A549 (cell line): ENCODE measurements at regions not wholly inside any gene's neighbourhood (a gene's known extent, or its start where the extent isn't known, plus 50 kb on each side); places are given as distances from the start of the nearest gene placed in this dataset.

Source experiments
- ATAC-seq, 2 experiments: fragments of 200-7000 bp in 1 of 2; fragments of >200 bp in 1 of 2; cut with Nextera tagmentation in 1 of 2; cut with Tn5 transposase in 1 of 2; 3 replicates each; pipeline versions ENCODE4 v1.8.0 to v1.9.1; 2018 to 2020; ENCODE audit warnings: mild to moderate bottlenecking in 1 of 2, moderate library complexity in 1 of 2
- CTCF ChIA-PET: fragments of 300-600 bp; sonication (Branson Sonifier 250); formaldehyde crosslinking; extraction: SDS; loops from one replicate; lab custom pipeline; 2021; ENCODE audit warnings: antibody characterized with exemption, inconsistent platforms; lab: Yijun Ruan, JAX
- POLR2A ChIA-PET: fragments of 350-600 bp; formaldehyde crosslinking; extraction: SDS; loops from one replicate; lab custom pipeline; 2021; ENCODE audit warnings: antibody characterized with exemption, inconsistent platforms; lab: Yijun Ruan, JAX
- DNase-seq, 2 experiments: peaks; one replicate each; pipeline versions ENCODE4 v3.0.0 to v3.0.0-alpha.2; 2011 to 2016; ENCODE audit warnings: low read depth in 1 of 2, low spot score in 1 of 2
- FAIRE-seq: peaks from 2 replicates; lab custom pipeline; 2011; peaks lifted over from hg19 to GRCh38; lab: Jason Lieb, UNC
- H3K27ac ChIP-seq, 2 experiments: fragments of >200 bp; sonication (Bioruptor Twin); formaldehyde crosslinking; 3 replicates each; pipeline ENCODE4 v1.5.1; 2016 to 2017
- H3K4me1 ChIP-seq: fragments of >200 bp; sonication (Bioruptor Twin); formaldehyde crosslinking; 3 replicates; pipeline ENCODE4 v1.6.1; 2016
- H3K4me2 ChIP-seq: fragments of >200 bp; sonication (Bioruptor Twin); formaldehyde crosslinking; 3 replicates; pipeline ENCODE4 v1.6.1; 2016
- H3K4me3 ChIP-seq: fragments of >200 bp; sonication (Bioruptor Twin); formaldehyde crosslinking; 3 replicates; pipeline ENCODE4 v1.5.1; 2016
- H3K9me3 ChIP-seq: fragments of >200 bp; sonication (Bioruptor Twin); formaldehyde crosslinking; 3 replicates; pipeline ENCODE4 v1.6.1; 2016
- CBX2 ChIP-seq: fragments of 200-600 bp; sonication (generic); IDR thresholded peaks from 2 replicates; pipeline ENCODE4 v1.6.1; 2016; ENCODE audit warnings: low read depth, mild to moderate bottlenecking, borderline replicate concordance
- CEBPB ChIP-seq, 2 experiments: fragments of >200 bp in 1 of 2; sonication (Bioruptor Twin) in 1 of 2; formaldehyde crosslinking in 1 of 2; IDR thresholded peaks; 2 replicates each; pipeline ENCODE4 v1.6.1; 2012 to 2016
- CHD2 ChIP-seq: fragments of 150-350 bp; IDR thresholded peaks from 2 replicates; pipeline ENCODE4 v1.6.1; 2014; ENCODE audit warnings: low read length; ENCODE audit not compliant: partially characterized antibody
- EP300 ChIP-seq, 2 experiments: fragments of >200 bp; sonication (Bioruptor Twin); formaldehyde crosslinking; IDR thresholded peaks; 2 replicates in 1 of 2; 3 replicates in 1 of 2; pipeline ENCODE4 v1.6.1; 2016 to 2017
- ESRRA ChIP-seq: fragments of 150-350 bp; IDR thresholded peaks from 2 replicates; pipeline ENCODE4 v1.6.1; 2014; ENCODE audit warnings: mild to moderate bottlenecking, low read length, borderline replicate concordance
- FOXS1 ChIP-seq: fragments of 250-450 bp; sonication (Bioruptor Pico); IDR thresholded peaks from 2 replicates; pipeline ENCODE4 v1.5.0; 2020; ENCODE audit warnings: mild to moderate bottlenecking, moderate library complexity
- GATA3 ChIP-seq: IDR thresholded peaks from 2 replicates; pipeline ENCODE4 v1.6.1; 2012; ENCODE audit warnings: borderline replicate concordance
- HOXB13 ChIP-seq: fragments of 250-450 bp; sonication (Bioruptor Pico); IDR thresholded peaks from 2 replicates; pipeline ENCODE4 v1.5.0; 2020; ENCODE audit warnings: low read depth, mild to moderate bottlenecking, moderate library complexity
- HOXB5 ChIP-seq: fragments of 250-450 bp; sonication (Bioruptor Pico); IDR thresholded peaks from 2 replicates; pipeline ENCODE4 v1.5.0; 2020; ENCODE audit warnings: mild to moderate bottlenecking, moderate library complexity
- JUN ChIP-seq, 2 experiments: fragments of >200 bp; sonication (Bioruptor Twin); formaldehyde crosslinking; IDR thresholded peaks; 2 replicates in 1 of 2; 3 replicates in 1 of 2; pipeline ENCODE4 v1.6.1; 2016 to 2017
- JUNB ChIP-seq: fragments of >200 bp; sonication (Bioruptor Twin); formaldehyde crosslinking; IDR thresholded peaks from 2 replicates; pipeline ENCODE4 v1.6.1; 2016
- NFE2L2 ChIP-seq: fragments of 150-350 bp; conservative IDR thresholded peaks from 2 replicates; pipeline ENCODE4 v1.6.1; 2014; ENCODE audit warnings: low read length
- RAD21 ChIP-seq, 2 experiments: fragments of >200 bp in 1 of 2; sonication (Bioruptor Twin) in 1 of 2; formaldehyde crosslinking in 1 of 2; IDR thresholded peaks in 1 of 2; conservative IDR thresholded peaks in 1 of 2; 2 replicates in 1 of 2; 3 replicates in 1 of 2; pipeline ENCODE4 v1.6.1; 2012 to 2018; ENCODE audit warnings: inconsistent platforms in 1 of 2
- WGBS: methylation state at CpG from one replicate; pipeline ENCODE4 v1.1.6; 2017; ENCODE audit errors: missing lambda C conversion rate; 5-methylcytosine and 5-hydroxymethylcytosine counted together
- TF ChIP-seq, protein P1 (sequence below): IDR thresholded peaks from 2 replicates; pipeline ENCODE4 v1.6.1; 2012; ENCODE audit warnings: low read depth, borderline replicate concordance
- TF ChIP-seq, protein P2 (sequence below): IDR thresholded peaks from 2 replicates; pipeline ENCODE4 v1.6.1; 2012
- TF ChIP-seq, protein P3 (sequence below): fragments of 250-450 bp; sonication (Bioruptor Pico); IDR thresholded peaks from 2 replicates; pipeline ENCODE4 v1.5.0; 2020; ENCODE audit warnings: low read depth, mild to moderate bottlenecking, moderate library complexity
- TF ChIP-seq, protein P4 (sequence below): IDR thresholded peaks from 2 replicates; pipeline ENCODE4 v1.6.1; 2012

DNA sequence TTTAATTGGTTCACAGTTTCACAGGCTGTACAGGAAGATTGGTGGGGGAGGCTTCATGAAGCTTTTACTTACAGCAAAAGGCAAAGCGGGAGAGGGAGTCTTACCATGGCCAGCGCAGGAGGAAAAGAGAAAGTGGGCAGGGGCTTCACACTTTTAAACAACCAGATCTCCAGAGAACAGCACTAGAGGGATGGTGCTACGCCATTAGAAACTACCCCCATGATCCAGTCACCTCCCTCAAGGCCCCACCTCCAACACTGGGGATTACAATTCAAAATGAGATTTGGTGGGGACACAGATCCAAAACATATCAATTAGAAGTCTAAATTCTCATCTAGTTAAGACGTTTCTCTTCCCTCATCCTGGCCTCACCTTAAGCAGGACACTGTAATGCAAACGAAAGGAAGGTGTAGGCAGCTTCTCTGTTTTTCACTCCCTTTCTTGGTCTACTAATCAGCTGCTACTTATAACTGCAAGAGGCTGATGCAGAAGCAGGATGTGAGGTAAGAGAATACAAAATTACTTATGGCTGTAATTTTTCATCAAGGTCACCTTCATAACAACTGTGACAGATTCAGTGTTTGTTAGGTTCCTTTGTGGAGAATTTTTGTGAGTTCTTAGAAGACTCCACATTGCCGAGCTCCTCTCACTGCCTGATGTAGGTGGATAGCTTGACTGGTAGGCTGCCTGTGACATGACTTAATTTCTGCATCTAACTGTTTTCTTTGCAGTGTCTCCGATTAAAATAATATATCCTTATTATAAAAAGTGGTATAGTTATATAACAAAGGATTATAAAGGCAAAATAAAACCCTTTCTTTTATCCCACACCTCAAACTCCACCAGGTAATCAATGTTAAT is 255.1 kb downstream of the IL15 start:
- CTCF ChIA-PET: no interaction called here
- no peak overlapping the region for H3K4me3 ChIP-seq
- no peak overlapping the region for H3K4me2 ChIP-seq
- H3K4me1 ChIP-seq: no peaks in the 10 kb centered on the region
- no peaks in the 10 kb centered on the region for H3K9me3 ChIP-seq
- no peak for DNase-seq
- no peak for TF ChIP-seq RAD21 (conservative IDR thresholded peaks at IDR 0.05 in 1 of 2, IDR thresholded peaks at IDR 0.05 in 1 of 2)
- TF ChIP-seq CHD2: no peak
- TF ChIP-seq JUNB: no peak
- TF ChIP-seq, all 56 proteins: peak for 0
- 83% methylated on average over 7 of the region's 7 CpGs for WGBS
- H3K27ac ChIP-seq: no peak overlapping the region
- POLR2A ChIA-PET: no interaction called here
- FAIRE-seq (no peak), ATAC-seq (no peak)

DNA sequence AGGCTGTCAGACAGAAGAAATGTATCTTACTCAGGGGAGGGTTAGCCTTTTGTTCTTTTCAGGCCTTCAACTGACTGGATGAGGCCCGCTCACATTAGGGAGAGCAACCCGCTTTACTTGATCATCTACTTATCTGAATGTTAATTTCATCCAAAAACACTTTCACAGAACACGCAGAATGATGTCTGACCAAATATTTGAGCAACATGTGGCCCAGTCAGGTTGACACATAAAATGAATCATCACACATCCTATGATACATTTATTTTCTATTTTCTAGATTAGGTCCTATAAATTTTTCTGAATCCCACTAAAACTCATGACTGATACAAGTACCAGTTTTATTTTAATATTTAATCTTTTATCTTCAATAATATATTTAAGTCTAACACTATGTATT is 260.3 kb downstream of the IL15 start:
- FAIRE-seq (no peak), ATAC-seq (no peak), DNase-seq (no peak)
- no peaks in the 10 kb centered on the region for H3K4me1 ChIP-seq
- H3K27ac ChIP-seq: no peak overlapping the region
- ChIA-PET POLR2A (no interaction called here), CTCF (no interaction called here)
- TF ChIP-seq, protein P1, sequence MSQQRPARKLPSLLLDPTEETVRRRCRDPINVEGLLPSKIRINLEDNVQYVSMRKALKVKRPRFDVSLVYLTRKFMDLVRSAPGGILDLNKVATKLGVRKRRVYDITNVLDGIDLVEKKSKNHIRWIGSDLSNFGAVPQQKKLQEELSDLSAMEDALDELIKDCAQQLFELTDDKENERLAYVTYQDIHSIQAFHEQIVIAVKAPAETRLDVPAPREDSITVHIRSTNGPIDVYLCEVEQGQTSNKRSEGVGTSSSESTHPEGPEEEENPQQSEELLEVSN: no peak
- TF ChIP-seq GATA3 (no peak), CEBPB (IDR thresholded peaks at IDR 0.05) (no peak), CBX2 (no peak)
- TF ChIP-seq, protein P2, sequence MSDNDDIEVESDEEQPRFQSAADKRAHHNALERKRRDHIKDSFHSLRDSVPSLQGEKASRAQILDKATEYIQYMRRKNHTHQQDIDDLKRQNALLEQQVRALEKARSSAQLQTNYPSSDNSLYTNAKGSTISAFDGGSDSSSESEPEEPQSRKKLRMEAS: no peak
- no peak overlapping the region for H3K4me2 ChIP-seq
- no peaks in the 10 kb centered on the region for H3K9me3 ChIP-seq
- 96% methylated on average over 3 of the region's 3 CpGs for WGBS
- H3K4me3 ChIP-seq: no peak overlapping the region

DNA sequence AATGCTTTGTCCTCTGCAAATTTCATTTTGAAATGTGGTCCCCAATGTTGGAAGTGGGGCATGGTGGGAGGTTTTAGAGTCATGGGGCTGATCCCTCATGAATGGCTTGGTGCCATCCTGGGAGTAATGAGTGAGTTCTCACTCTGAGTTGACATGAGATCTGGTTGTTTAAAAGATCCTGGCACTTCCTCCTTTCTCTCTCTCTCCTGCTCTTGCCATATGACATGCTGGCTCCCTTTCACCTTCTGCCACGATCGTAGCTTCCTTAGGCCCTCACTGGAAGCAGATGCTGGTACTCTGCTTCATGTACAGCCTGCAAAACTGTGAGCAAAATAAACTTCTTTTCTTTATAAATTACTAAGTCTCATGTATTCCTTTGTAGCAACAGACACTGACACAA is 262.0 kb downstream of the IL15 start:
- POLR2A ChIA-PET: no interaction called here
- TF ChIP-seq, protein P3, sequence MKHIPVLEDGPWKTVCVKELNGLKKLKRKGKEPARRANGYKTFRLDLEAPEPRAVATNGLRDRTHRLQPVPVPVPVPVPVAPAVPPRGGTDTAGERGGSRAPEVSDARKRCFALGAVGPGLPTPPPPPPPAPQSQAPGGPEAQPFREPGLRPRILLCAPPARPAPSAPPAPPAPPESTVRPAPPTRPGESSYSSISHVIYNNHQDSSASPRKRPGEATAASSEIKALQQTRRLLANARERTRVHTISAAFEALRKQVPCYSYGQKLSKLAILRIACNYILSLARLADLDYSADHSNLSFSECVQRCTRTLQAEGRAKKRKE: no peak
- no peak for TF ChIP-seq NFE2L2
- CTCF ChIA-PET: interaction anchor here (0.6 to 0.7 kb wide), 3 partner anchors 32 to 1352 kb away, joined by 3 to 4 read pairs (median 3); no protein-coding TSS in a partner anchor
- H3K27ac ChIP-seq: no peak overlapping the region
- FAIRE-seq (no peak), DNase-seq (no peak), ATAC-seq (no peak)
- 85% methylated on average over 2 of the region's 2 CpGs for whole genome bisulfite sequencing
- no peaks in the 10 kb centered on the region for H3K9me3 ChIP-seq
- no peak overlapping the region for H3K4me3 ChIP-seq
- H3K4me2 ChIP-seq: no peak overlapping the region
- no peaks in the 10 kb centered on the region for H3K4me1 ChIP-seq

DNA sequence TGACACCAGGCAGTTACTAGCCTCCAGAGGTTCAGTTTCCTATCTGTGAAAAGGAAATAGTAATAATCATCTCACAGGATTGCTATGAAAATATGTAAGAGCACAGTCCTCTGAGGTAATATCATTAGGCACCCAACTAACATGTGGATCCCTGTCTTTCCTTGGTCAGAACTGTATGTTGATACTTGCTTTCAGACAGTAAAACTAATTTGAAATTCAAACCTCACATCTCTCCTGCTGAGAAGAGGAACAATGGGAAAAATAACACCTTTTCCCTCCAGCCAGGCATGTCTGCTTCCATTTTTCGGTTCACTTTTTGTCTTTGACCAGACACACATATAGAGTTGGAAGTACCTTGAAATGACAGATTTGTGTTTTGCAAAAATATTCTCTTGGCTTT is 262.7 kb downstream of the IL15 start:
- Histone ChIP-seq H3K4me1 (no peaks in the 10 kb centered on the region), H3K9me3 (no peaks in the 10 kb centered on the region), H3K4me2 (no peak overlapping the region), H3K27ac (no peak overlapping the region), H3K4me3 (no peak overlapping the region)
- 95% methylated on average over 1 of the region's 1 CpG for WGBS
- CTCF ChIA-PET: no interaction called here
- ATAC-seq (no peak), DNase-seq (no peak), FAIRE-seq (no peak)
- POLR2A ChIA-PET: no interaction called here
- TF ChIP-seq GATA3 (no peak), JUN (IDR thresholded peaks at IDR 0.05) (no peak), ESRRA (no peak), EP300 (IDR thresholded peaks at IDR 0.05) (no peak), FOXS1 (CRISPR knock-in tag) (no peak), HOXB5 (no peak), HOXB13 (CRISPR knock-in tag) (no peak), RAD21 (conservative IDR thresholded peaks at IDR 0.05 in 1 of 2, IDR thresholded peaks at IDR 0.05 in 1 of 2) (no peak), CBX2 (no peak)
- TF ChIP-seq, protein P4, sequence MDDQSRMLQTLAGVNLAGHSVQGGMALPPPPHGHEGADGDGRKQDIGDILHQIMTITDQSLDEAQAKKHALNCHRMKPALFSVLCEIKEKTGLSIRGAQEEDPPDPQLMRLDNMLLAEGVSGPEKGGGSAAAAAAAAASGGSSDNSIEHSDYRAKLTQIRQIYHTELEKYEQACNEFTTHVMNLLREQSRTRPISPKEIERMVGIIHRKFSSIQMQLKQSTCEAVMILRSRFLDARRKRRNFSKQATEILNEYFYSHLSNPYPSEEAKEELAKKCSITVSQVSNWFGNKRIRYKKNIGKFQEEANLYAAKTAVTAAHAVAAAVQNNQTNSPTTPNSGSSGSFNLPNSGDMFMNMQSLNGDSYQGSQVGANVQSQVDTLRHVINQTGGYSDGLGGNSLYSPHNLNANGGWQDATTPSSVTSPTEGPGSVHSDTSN: no peak
